ENCODE measurements at regions not wholly inside any gene's neighbourhood (a gene's known extent, or its start where the extent isn't known, plus 50 kb on each side); places are given as distances from the start of the nearest gene placed in this dataset.

- Histone ChIP-seq H3K4me3 (ENCODE audit: low read depth, low read length) (no peak overlapping the region), H3K4me1 (ENCODE audit: control insufficient read depth, insufficient read depth, low read length, unreplicated experiment) (no peaks in the 10 kb centered on the region), H3K79me2 (ENCODE audit: control insufficient read depth, insufficient read depth, low read length, unreplicated experiment) (no peaks in the 10 kb centered on the region), H3K27ac (ENCODE audit: low read depth, low read length) (no peak overlapping the region), H2AFZ (ENCODE audit: low read length, unreplicated experiment) (no peak overlapping the region), H3K27me3 (ENCODE audit: insufficient read depth, low read length) (no peaks in the 10 kb centered on the region), H3K36me3 (ENCODE audit: insufficient read depth, low read length) (no peaks in the 10 kb centered on the region)
Observed at GRCh38 chr13:20351281-20352022, 119.3 kb upstream of the GJB6 start.

GRCh38 chr13:20350819-20351218 is 118.7 kb upstream of the GJB6 start:
- Histone ChIP-seq H3K4me1 (ENCODE audit: control insufficient read depth, insufficient read depth, low read length, unreplicated experiment) (no peaks in the 10 kb centered on the region), H3K27me3 (ENCODE audit: insufficient read depth, low read length) (no peaks in the 10 kb centered on the region), H3K27ac (ENCODE audit: low read depth, low read length) (no peak overlapping the region), H3K79me2 (ENCODE audit: control insufficient read depth, insufficient read depth, low read length, unreplicated experiment) (no peaks in the 10 kb centered on the region), H2AFZ (ENCODE audit: low read length, unreplicated experiment) (no peak overlapping the region), H3K4me3 (ENCODE audit: low read depth, low read length) (no peak overlapping the region), H3K36me3 (ENCODE audit: insufficient read depth, low read length) (no peaks in the 10 kb centered on the region)

- no peaks in the 10 kb centered on the region for H3K27me3 ChIP-seq (ENCODE audit: insufficient read depth, low read length)
- H3K79me2 ChIP-seq (ENCODE audit: control insufficient read depth, insufficient read depth, low read length, unreplicated experiment): no peaks in the 10 kb centered on the region
- no peaks in the 10 kb centered on the region for H3K36me3 ChIP-seq (ENCODE audit: insufficient read depth, low read length)
- no peak overlapping the region for H3K27ac ChIP-seq (ENCODE audit: low read depth, low read length)
- H2AFZ ChIP-seq (ENCODE audit: low read length, unreplicated experiment): no peak overlapping the region
- no peaks in the 10 kb centered on the region for H3K4me1 ChIP-seq (ENCODE audit: control insufficient read depth, insufficient read depth, low read length, unreplicated experiment)
- H3K4me3 ChIP-seq (ENCODE audit: low read depth, low read length): no peak overlapping the region
Observed at GRCh38 chr13:20350382-20350763, 118.3 kb upstream of the GJB6 start.

GRCh38 chr13:20349564-20350381 is 117.7 kb upstream of the GJB6 start:
- Histone ChIP-seq H3K36me3 (ENCODE audit: insufficient read depth, low read length) (no peaks in the 10 kb centered on the region), H3K4me3 (ENCODE audit: low read depth, low read length) (no peak overlapping the region), H3K27me3 (ENCODE audit: insufficient read depth, low read length) (no peaks in the 10 kb centered on the region), H2AFZ (ENCODE audit: low read length, unreplicated experiment) (no peak overlapping the region), H3K79me2 (ENCODE audit: control insufficient read depth, insufficient read depth, low read length, unreplicated experiment) (no peaks in the 10 kb centered on the region), H3K27ac (ENCODE audit: low read depth, low read length) (no peak overlapping the region), H3K4me1 (ENCODE audit: control insufficient read depth, insufficient read depth, low read length, unreplicated experiment) (no peaks in the 10 kb centered on the region)

GRCh38 chr13:20348645-20349408 is 116.7 kb upstream of the GJB6 start:
- Histone ChIP-seq H3K27ac (ENCODE audit: low read depth, low read length) (no peak overlapping the region), H3K79me2 (ENCODE audit: control insufficient read depth, insufficient read depth, low read length, unreplicated experiment) (no peaks in the 10 kb centered on the region), H3K27me3 (ENCODE audit: insufficient read depth, low read length) (no peaks in the 10 kb centered on the region), H3K4me1 (ENCODE audit: control insufficient read depth, insufficient read depth, low read length, unreplicated experiment) (no peaks in the 10 kb centered on the region), H2AFZ (ENCODE audit: low read length, unreplicated experiment) (no peak overlapping the region), H3K4me3 (ENCODE audit: low read depth, low read length) (no peak overlapping the region), H3K36me3 (ENCODE audit: insufficient read depth, low read length) (no peaks in the 10 kb centered on the region)

DNA sequence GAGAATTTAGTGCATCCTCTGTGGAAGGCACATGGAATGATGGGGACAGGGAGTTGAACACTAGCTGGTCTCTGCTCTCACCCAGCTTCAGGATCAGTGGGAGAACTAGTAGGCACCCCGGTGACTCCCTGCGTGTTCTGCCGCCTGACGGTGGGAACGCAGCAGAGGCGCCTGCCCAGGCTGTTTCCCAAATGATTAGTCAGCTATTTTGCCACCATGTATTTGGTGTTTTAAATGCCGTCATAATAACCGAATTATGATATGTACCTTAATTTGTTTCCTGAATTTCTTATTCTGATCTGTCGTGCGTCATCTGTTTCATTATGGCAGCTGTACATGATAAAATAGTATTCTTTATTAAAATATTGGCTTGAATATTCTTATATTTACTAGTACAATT is 115.9 kb upstream of the GJB6 start:
- Histone ChIP-seq H2AFZ (ENCODE audit: low read length, unreplicated experiment) (no peak overlapping the region), H3K4me3 (ENCODE audit: low read depth, low read length) (no peak overlapping the region), H3K27ac (ENCODE audit: low read depth, low read length) (no peak overlapping the region), H3K79me2 (ENCODE audit: control insufficient read depth, insufficient read depth, low read length, unreplicated experiment) (no peaks in the 10 kb centered on the region), H3K4me1 (ENCODE audit: control insufficient read depth, insufficient read depth, low read length, unreplicated experiment) (no peaks in the 10 kb centered on the region), H3K27me3 (ENCODE audit: insufficient read depth, low read length) (no peaks in the 10 kb centered on the region), H3K36me3 (ENCODE audit: insufficient read depth, low read length) (no peaks in the 10 kb centered on the region)

DNA sequence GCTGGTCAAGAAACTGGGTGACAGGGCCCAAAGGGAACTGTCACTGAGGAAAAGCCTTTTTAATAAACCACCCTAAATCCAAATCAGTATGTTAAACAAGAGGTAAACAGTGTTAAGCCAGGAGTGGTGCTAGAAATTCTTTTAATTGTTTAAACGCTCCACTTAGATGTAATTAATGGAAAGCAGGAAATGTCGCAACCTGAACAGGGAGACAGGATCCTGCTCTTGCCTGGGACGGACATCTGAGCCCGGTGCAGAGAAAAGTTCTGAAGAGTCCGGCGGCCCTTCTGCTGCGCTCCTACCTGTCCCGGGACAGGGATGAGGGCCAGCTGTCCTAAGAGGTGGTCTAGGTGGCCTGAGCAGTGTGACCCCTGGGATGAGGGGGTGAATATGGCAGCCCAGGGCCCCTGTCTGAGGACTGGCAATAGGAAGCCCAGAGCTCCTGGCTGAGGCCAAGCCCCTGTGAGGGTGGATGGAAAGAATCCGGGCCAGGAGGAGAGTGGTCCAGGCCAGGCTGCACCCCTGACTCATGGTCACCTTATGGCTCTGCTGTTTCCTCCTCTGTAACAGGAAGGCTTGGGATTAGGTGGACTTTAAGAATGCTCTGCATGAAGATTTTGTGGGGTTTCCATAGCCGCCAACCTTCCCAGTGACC is 112.8 kb upstream of the GJB6 start:
- H3K4me3 ChIP-seq (ENCODE audit: low read depth, low read length): no peak overlapping the region
- peaks cover 6% of the 10 kb centered on the region for H3K4me1 ChIP-seq (ENCODE audit: control insufficient read depth, insufficient read depth, low read length, unreplicated experiment)
- H3K79me2 ChIP-seq (ENCODE audit: control insufficient read depth, insufficient read depth, low read length, unreplicated experiment): no peaks in the 10 kb centered on the region
- no peaks in the 10 kb centered on the region for H3K27me3 ChIP-seq (ENCODE audit: insufficient read depth, low read length)
- no peak overlapping the region for H2AFZ ChIP-seq (ENCODE audit: low read length, unreplicated experiment)
- no peak overlapping the region for H3K27ac ChIP-seq (ENCODE audit: low read depth, low read length)
- no peaks in the 10 kb centered on the region for H3K36me3 ChIP-seq (ENCODE audit: insufficient read depth, low read length)

DNA sequence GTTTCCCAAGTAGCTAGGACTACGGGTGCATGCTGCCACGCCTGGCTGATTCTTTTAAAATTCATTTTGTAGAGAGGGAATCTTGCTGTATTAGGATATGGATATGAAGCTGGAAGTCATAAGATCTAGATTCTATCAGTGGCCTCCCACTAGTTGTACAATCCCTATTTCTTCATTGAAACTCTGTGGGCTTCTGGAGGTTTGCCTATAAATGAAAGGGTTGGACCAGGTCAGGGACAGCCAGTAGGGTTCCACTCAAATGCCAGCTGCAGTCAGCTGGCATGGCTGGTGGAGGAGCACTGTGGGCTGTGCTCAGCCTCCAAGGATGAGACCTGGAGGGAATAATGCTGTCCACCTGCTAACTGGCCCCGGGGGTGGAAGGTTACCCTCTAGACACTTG is 110.2 kb upstream of the GJB6 start:
- no peak overlapping the region for H3K27ac ChIP-seq (ENCODE audit: low read depth, low read length)
- H2AFZ ChIP-seq (ENCODE audit: low read length, unreplicated experiment): no peak overlapping the region
- H3K27me3 ChIP-seq (ENCODE audit: insufficient read depth, low read length): no peaks in the 10 kb centered on the region
- H3K4me1 ChIP-seq (ENCODE audit: control insufficient read depth, insufficient read depth, low read length, unreplicated experiment): peaks cover 17% of the 10 kb centered on the region
- H3K79me2 ChIP-seq (ENCODE audit: control insufficient read depth, insufficient read depth, low read length, unreplicated experiment): no peaks in the 10 kb centered on the region
- no peak overlapping the region for H3K4me3 ChIP-seq (ENCODE audit: low read depth, low read length)
- H3K36me3 ChIP-seq (ENCODE audit: insufficient read depth, low read length): no peaks in the 10 kb centered on the region

- H2AFZ ChIP-seq (ENCODE audit: low read length, unreplicated experiment): peak overlapping the region; percentile 16
- peak overlapping the region; percentile 52; the same call in 1 of the 2 replicates for H3K4me3 ChIP-seq (ENCODE audit: low read depth, low read length)
- H3K36me3 ChIP-seq (ENCODE audit: insufficient read depth, low read length): no peaks in the 10 kb centered on the region
Observed at GRCh38 chr13:20340759-20341171, 108.6 kb upstream of the GJB6 start.

DNA sequence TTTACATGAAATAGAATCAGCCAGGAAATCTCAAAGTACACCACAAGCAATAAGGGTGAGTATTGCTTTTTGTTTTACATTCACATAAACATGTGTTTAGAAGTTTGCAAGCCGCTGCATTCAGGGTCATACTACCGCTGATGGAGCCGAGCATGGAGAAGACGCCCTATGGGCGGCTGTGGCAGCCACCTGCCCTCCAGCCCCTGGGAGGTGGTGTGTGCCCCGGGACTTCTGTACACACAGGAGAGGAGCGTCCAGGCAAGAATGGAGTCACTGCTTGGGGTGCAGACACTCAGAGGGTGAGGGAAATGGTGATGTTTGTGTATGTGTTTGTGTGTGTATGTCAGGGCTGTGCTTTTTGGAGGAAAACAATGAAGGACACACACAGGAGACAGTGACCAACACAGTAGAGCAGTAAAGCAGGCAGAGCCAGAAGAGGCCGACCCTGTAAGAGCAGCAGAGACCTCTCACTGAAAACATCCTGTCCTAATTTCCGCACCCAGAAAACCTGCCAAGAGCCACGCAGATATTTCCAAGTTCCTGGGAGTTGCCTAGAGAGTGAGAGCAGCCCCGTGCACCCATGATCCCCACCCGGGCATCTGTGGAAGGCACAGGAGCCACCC is 108.1 kb upstream of the GJB6 start:
- Histone ChIP-seq H3K4me1 (ENCODE audit: control insufficient read depth, insufficient read depth, low read length, unreplicated experiment) (peaks cover 17% of the 10 kb centered on the region), H3K36me3 (ENCODE audit: insufficient read depth, low read length) (no peaks in the 10 kb centered on the region), H2AFZ (ENCODE audit: low read length, unreplicated experiment) (peak overlapping the region; percentile 16), H3K79me2 (ENCODE audit: control insufficient read depth, insufficient read depth, low read length, unreplicated experiment) (no peaks in the 10 kb centered on the region), H3K27me3 (ENCODE audit: insufficient read depth, low read length) (no peaks in the 10 kb centered on the region), H3K27ac (ENCODE audit: low read depth, low read length) (no peak overlapping the region), H3K4me3 (ENCODE audit: low read depth, low read length) (peak overlapping the region; percentile 52; the same call in 1 of the 2 replicates)

More at GRCh38 chr13:20340759-20341171, 108.6 kb upstream of the GJB6 start:
- H3K79me2 ChIP-seq (ENCODE audit: control insufficient read depth, insufficient read depth, low read length, unreplicated experiment): no peaks in the 10 kb centered on the region
- H3K27ac ChIP-seq (ENCODE audit: low read depth, low read length): no peak overlapping the region
- peaks cover 17% of the 10 kb centered on the region for H3K4me1 ChIP-seq (ENCODE audit: control insufficient read depth, insufficient read depth, low read length, unreplicated experiment)
- H3K27me3 ChIP-seq (ENCODE audit: insufficient read depth, low read length): no peaks in the 10 kb centered on the region
